ENCODE measurements at regions not wholly inside any gene's neighbourhood (a gene's known extent, or its start where the extent isn't known, plus 50 kb on each side); places are given as distances from the start of the nearest gene placed in this dataset.

DNA sequence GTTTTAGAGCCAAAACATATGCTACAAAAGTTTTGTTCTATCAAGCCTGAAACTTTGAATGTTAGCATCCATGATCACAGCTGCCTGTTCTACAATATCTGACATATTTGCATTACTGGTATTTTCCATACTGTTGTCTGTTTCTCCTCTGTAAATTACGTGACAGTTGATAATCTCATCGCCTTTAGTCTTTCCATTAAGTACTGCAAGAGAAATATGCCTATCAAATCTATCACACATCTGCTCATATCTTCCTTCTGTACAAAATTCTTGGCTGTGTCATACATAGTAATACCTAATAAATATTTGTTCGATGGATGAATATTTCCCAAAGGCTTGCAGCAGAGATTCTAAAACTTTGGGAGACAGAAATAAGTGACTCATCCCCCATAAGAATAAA lies 717.3 kb downstream of the OTOL1 start:
- FAIRE-seq (no peak), DNase-seq (ENCODE audit: insufficient read length, low spot score) (no peak)
- TF ChIP-seq, protein P1, sequence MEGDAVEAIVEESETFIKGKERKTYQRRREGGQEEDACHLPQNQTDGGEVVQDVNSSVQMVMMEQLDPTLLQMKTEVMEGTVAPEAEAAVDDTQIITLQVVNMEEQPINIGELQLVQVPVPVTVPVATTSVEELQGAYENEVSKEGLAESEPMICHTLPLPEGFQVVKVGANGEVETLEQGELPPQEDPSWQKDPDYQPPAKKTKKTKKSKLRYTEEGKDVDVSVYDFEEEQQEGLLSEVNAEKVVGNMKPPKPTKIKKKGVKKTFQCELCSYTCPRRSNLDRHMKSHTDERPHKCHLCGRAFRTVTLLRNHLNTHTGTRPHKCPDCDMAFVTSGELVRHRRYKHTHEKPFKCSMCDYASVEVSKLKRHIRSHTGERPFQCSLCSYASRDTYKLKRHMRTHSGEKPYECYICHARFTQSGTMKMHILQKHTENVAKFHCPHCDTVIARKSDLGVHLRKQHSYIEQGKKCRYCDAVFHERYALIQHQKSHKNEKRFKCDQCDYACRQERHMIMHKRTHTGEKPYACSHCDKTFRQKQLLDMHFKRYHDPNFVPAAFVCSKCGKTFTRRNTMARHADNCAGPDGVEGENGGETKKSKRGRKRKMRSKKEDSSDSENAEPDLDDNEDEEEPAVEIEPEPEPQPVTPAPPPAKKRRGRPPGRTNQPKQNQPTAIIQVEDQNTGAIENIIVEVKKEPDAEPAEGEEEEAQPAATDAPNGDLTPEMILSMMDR (IDR thresholded peaks at IDR 0.05; ENCODE audit: insufficient read depth, missing control alignments): no peak

DNA sequence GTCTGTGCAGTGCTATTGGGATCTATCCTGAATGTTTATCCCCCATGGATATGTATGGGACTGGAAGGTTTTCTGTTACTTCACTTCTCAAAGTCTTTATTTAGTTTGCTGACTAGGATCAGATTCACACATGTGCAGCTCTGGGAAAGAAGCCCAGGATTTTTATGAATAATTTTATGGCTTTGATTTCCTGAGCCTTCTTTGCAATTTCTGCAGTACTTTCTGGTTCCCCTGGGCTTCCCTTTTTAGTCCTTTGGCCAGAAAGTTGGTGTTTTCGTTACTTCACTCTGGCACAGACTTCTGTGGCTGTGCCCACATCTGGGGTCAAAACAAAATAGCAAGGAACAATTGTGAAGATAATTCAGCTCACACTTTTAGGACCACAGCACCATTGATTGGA lies 721.0 kb downstream of the OTOL1 start:
- TF ChIP-seq, protein P1 (IDR thresholded peaks at IDR 0.05; ENCODE audit: insufficient read depth, missing control alignments): no peak
- DNase-seq (ENCODE audit: insufficient read length, low spot score) (no peak), FAIRE-seq (no peak)

DNA sequence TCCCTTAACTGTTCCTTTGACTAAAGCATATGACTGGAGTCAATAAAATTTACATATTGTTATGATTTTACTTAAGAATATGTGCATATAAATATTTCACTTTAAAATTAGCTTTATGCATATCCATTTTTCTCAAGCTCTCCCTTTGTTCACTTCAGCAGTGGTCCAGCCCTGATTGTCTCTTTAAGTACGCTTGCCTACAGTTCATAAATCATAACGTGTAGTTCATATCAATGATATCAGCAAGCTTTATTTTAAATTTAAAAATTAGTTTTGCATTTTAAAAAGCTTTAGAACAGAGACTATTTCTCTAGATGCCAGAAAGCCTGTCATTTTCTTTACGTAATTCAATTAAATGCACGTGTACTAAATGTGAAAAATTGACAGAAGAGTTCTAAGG lies 721.9 kb downstream of the OTOL1 start:
- no peak for FAIRE-seq
- TF ChIP-seq, protein P1 (IDR thresholded peaks at IDR 0.05; ENCODE audit: insufficient read depth, missing control alignments): no peak

DNA sequence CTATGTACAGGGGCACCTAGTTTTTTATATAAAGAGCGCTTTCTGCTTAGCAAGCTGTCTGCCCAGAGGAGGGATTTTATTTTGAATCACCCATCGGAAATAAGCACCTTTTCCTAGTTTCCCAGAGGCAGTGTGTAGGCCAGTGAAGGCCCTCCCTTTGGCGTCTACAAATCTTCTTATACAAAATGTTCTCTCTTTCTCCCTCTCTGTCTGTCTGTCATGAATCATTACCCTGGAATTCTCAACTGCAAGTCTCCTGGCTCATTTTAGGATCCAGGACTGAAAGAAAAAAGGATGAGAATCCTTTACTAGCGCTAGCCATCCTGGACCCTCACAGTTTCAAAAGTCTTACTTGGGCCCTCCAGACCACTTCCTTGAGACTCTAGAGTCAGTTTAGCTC lies 728.1 kb downstream of the OTOL1 start:
- FAIRE-seq (no peak), DNase-seq (ENCODE audit: insufficient read length, low spot score) (no peak)
- TF ChIP-seq, protein P1 (IDR thresholded peaks at IDR 0.05; ENCODE audit: insufficient read depth, missing control alignments): no peak

More for the DNA sequence above, 721.9 kb downstream of the OTOL1 start:
- DNase-seq (ENCODE audit: insufficient read length, low spot score): no peak

DNA sequence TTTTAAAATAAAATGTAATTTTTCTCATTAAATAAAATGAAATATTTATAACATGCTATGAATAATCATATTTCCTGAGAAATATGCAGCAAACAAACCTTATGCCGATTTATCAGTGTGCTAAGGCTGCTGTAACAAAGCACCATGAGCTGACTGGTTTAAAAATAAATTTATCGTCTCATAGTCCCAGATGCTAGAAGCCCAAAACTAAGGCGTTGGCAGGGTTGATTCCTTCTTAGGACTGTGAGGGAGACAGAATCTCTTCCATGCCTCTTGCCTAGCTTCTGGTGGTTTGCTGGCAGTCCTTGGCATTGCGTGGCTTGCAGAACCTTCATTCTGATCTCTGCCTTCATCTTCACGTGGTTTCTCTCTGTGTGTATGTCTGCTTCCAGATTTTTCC lies 740.3 kb downstream of the OTOL1 start:
- no peak for FAIRE-seq
- TF ChIP-seq, protein P1 (IDR thresholded peaks at IDR 0.05; ENCODE audit: insufficient read depth, missing control alignments): no peak
- DNase-seq (ENCODE audit: insufficient read length, low spot score): no peak

DNA sequence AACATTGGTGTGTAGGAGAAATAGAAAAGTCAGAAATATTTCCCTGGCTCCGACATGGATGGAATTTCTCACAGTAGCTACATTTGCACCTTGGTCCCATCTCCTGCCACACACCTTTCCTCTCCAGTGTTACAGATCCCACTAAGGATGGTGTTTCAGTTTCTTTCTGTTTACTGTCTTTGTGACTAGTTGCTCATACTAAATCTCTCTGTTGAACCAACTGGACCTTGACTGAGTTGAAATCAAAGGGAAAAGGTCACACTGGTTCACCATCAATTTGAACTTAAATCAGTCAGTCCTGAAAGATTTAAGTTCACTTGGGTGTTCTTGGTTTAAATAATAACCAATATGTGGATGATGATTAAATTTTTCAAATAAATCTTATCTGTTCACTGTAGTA lies 754.2 kb downstream of the OTOL1 start:
- FAIRE-seq (peak; percentile 63), DNase-seq (ENCODE audit: insufficient read length, low spot score) (no peak)
- TF ChIP-seq, protein P1 (IDR thresholded peaks at IDR 0.05; ENCODE audit: insufficient read depth, missing control alignments): no peak

DNA sequence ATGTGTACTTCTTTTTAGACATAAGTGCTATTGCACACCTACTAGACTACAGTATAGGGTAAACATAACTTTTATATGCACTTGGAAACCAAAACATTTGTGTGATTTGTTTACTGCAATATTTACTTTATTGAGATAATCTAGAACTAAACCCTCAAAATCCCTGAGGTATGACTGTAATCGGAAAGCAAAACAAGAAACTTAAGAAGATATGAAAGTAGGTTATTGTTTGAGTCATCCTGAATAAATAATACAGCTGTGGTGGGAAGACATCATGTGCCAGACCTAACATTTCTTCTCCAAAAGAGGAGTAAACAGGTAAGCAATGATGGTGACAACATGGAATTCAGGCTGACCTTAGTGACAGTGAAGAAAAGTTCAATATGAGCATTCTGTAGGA lies 765.5 kb downstream of the OTOL1 start:
- DNase-seq (ENCODE audit: insufficient read length, low spot score): no peak
- TF ChIP-seq, protein P1 (IDR thresholded peaks at IDR 0.05; ENCODE audit: insufficient read depth, missing control alignments): no peak
- no peak for FAIRE-seq
